Epithelial cell of proximal tubule (primary cell): ENCODE measurements at regions not wholly inside any gene's neighbourhood (a gene's known extent, or its start where the extent isn't known, plus 50 kb on each side); places are given as distances from the start of the nearest gene placed in this dataset.

ENCODE experiments used
- DNase-seq: peaks from one replicate; pipeline ENCODE4 v3.0.0-alpha.2; 2011; ENCODE audit warnings: low read depth
- H3K4me3 ChIP-seq: 2 replicates; pipeline ENCODE4 v1.5.1; 2011; ENCODE audit warnings: low read depth, mild to moderate bottlenecking, low read length
- TF ChIP-seq, protein P1 (sequence below): conservative IDR thresholded peaks from 2 replicates; pipeline ENCODE4 v1.5.1; 2012; ENCODE audit warnings: low read depth, mild to moderate bottlenecking, low read length

DNA sequence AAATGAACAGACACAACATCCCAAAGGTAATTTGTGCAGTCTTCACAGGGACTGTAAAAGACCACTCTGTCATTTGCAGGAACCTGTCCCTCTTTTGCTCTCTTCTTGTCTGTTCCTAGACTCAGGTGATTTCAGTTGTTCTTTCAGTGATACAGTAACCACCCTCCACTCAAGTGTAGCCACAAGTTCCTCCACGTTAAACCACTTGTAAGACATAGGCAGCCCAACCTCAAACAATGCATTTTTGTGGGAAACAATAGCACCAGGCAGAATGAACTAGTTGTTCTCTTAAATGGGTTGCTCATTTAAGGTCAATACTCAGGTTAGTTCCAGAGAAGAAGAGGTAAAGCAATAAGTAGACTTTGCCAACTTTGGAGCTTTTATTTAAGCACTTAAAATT lies 359.4 kb downstream of the MZT1 start:
- DNase-seq = no peak
- TF ChIP-seq, protein P1, sequence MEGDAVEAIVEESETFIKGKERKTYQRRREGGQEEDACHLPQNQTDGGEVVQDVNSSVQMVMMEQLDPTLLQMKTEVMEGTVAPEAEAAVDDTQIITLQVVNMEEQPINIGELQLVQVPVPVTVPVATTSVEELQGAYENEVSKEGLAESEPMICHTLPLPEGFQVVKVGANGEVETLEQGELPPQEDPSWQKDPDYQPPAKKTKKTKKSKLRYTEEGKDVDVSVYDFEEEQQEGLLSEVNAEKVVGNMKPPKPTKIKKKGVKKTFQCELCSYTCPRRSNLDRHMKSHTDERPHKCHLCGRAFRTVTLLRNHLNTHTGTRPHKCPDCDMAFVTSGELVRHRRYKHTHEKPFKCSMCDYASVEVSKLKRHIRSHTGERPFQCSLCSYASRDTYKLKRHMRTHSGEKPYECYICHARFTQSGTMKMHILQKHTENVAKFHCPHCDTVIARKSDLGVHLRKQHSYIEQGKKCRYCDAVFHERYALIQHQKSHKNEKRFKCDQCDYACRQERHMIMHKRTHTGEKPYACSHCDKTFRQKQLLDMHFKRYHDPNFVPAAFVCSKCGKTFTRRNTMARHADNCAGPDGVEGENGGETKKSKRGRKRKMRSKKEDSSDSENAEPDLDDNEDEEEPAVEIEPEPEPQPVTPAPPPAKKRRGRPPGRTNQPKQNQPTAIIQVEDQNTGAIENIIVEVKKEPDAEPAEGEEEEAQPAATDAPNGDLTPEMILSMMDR = no peak
- no peak overlapping the region for H3K4me3 ChIP-seq

DNA sequence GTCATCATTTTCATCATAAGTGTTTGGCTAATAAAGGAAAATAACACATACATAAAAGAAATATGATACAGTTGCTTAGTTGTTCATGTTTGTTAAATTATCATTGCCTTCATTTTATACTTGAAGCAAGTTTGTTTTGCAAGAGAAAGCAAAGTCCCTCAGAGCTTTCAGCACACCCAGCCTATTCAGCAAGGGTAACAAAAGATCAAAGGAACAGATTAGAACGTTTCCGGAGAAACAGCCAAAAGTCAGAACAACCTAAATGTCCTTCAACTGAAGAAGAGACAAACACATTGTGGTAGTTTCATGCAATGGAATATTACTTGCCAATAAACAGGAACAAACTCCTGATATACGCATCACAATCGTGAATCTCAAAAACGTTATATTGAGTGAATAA lies 380.7 kb downstream of the MZT1 start:
- no peak for DNase-seq

DNA sequence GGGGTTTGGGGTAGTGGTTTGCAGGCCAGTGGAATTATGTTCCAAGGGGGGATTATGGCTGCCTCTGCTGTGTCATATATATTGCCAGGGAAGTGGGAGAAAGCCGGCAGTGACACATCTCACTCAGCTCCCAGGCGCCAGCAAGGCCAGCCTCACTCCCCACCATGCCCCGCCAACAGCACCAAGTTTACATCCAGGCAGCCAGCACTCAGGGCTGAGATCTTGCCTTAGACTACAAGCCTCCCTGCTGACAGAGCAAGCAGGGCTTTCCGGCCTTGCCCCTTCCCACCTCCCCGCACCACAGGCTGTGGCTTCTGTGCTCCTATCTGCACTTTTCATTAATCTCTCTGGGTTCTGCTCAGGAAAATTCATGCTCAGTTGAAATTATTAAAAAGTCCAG lies 385.1 kb downstream of the MZT1 start:
- no peak for DNase-seq
- no peak overlapping the region for H3K4me3 ChIP-seq
- TF ChIP-seq, protein P1 = no peak

More for the DNA sequence above, 380.7 kb downstream of the MZT1 start:
- TF ChIP-seq, protein P1 = no peak
- H3K4me3 ChIP-seq = no peak overlapping the region

DNA sequence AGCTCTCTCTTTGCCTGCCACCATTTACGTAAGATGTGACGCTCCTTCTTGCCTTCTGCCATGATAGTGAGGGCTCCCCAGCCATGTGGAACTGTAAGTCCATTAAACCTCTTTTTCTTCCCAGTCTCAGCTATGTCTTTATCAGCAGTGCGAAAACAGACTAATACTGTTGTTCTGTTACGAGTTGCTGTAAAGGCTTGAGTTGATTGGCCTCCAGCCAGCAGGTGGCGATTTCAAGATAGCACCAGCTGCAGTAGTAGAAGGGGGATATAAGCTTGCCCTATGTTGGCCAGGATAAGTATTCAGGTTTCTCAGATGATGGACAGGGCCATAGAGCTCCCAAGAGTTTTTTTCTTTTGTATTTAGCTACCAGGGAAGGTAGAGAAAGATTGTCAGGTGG lies 385.5 kb downstream of the MZT1 start:
- no peak overlapping the region for H3K4me3 ChIP-seq
- no peak for DNase-seq
- TF ChIP-seq, protein P1 = no peak

DNA sequence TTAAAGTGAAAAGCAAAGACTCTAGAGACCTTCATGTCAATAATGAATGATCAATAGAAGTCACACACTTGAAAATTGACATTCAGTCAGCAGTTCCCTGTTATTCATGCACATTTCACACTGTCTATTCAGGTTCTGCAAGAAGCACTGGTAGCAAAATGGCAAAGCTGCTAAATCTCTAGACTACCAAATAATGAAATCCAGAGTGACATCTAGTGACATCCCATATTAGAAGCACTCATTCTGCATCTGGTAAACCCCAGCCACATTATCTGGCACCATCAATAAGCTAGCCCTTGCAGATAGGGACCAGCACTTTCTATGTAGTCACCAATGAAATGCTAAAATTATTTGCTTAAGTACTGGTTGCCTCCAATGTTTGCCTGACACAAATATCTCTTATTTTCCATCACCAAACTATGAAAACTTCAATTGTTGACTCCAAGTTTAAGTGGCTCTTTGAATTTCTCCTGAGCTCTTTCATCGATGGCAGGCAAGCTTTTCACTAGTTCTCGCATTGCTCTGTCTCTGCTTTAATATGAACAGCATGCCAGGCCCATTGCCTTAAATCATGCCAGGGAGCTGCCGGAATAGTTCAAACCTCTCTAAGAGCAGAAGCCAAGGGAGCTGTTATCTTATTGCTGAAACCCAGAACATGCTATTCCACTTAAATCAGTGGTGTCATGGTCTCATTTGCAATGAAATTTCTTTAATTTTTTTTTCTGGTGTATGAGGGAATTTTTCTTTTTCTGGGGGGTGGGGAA lies 409.9 kb downstream of the MZT1 start:
- H3K4me3 ChIP-seq = no peak overlapping the region
- no peak for DNase-seq
- TF ChIP-seq, protein P1 = no peak

DNA sequence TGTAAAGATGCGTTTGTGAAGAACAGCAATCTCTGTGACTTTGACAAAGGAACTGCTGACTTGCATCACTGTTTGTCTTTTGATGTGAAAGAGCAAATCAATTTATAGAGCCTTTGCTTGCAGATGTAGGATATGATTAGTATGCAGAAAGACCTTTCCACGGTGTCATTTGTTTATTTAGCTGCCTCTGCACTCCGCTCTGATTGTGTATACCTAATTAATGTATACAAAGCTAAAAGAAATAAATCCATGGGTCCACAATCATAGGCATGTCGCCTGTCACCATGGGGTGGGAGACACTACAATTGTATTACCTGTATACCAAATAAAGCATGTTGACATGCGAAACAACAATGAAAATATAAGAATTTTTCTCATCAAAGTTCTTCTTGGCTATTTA lies 410.7 kb downstream of the MZT1 start:
- H3K4me3 ChIP-seq = no peak overlapping the region
- DNase-seq = no peak
- TF ChIP-seq, protein P1 = no peak

DNA sequence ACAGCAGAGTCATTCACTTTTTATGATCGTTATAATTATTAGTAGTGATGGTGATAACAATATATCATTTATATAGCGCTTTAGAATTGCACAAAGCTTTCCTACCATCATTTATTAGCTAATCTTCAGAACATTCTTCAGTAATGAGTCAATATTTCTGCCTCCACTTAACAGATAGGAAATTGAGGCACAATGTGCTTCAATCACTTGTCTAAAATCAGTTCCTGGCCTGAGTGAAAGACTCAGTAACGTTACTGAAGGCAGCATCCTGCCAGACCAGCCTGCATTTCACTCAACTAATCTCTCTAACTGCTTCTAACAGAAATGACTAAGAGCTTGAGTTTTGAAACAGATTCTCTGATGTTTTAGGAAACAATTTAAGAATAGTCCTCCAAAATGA lies 412.1 kb downstream of the MZT1 start:
- TF ChIP-seq, protein P1 = no peak
- H3K4me3 ChIP-seq = no peak overlapping the region
- DNase-seq = no peak
